AG04450 (cell line): ENCODE measurements at regions not wholly inside any gene's neighbourhood (a gene's known extent, or its start where the extent isn't known, plus 50 kb on each side); places are given as distances from the start of the nearest gene placed in this dataset.
"Not testable (repeated sequence)": the region's sequence is repeated elsewhere in the genome, so short reads cannot be mapped to it uniquely, and the experiment has no call there.

ENCODE experiments used
- CTCF ChIA-PET: fragments of 300-600, 350-600 bp; formaldehyde crosslinking; extraction: SDS; loops from one replicate; lab custom pipeline; 2022; ENCODE audit warnings: antibody characterized with exemption, inconsistent platforms; lab: Charles Lee
- POLR2A ChIA-PET: fragments of 350-600 bp; formaldehyde crosslinking; extraction: SDS; loops from one replicate; lab custom pipeline; 2021; ENCODE audit warnings: antibody characterized with exemption, inconsistent platforms; lab: Yijun Ruan, JAX
- DNase-seq: peaks from one replicate; pipeline ENCODE4 v3.0.0-alpha.2; 2011; ENCODE audit warnings: low read depth, low spot score
- H3K27ac ChIP-seq: one replicate; pipeline ENCODE4 v1.5.1; 2012; ENCODE audit warnings: low read depth, low read length, control low read depth
- H3K27me3 ChIP-seq: one replicate; pipeline ENCODE4 v1.6.0; 2012; ENCODE audit warnings: low read length; ENCODE audit not compliant: control insufficient read depth, insufficient read depth
- H3K4me3 ChIP-seq: 2 replicates; pipeline ENCODE4 v1.5.1; 2011; ENCODE audit warnings: mild to moderate bottlenecking, low read depth, low read length, control low read depth
- H3K9me3 ChIP-seq: 2 replicates; pipeline ENCODE4 v1.5.1; 2012; ENCODE audit warnings: low read length; ENCODE audit not compliant: control insufficient read depth, insufficient read depth
- CTCF ChIP-seq: IDR thresholded peaks from 2 replicates; pipeline ENCODE4 v1.5.1; 2011; ENCODE audit warnings: low read depth, low read length, control low read depth, inconsistent platforms

GRCh38 chr7:50908628-50909290 lies 126.1 kb upstream of the GRB10 start:
- DNase-seq = no peak
- CTCF ChIA-PET = no interaction called here
- no peaks in the 10 kb centered on the region for H3K9me3 ChIP-seq
- TF ChIP-seq CTCF = no peak
- H3K27me3 ChIP-seq = no peaks in the 10 kb centered on the region
- no peak overlapping the region for H3K4me3 ChIP-seq
- H3K27ac ChIP-seq = no peak overlapping the region
- POLR2A ChIA-PET = no interaction called here

- CTCF ChIA-PET, H3K27me3 ChIP-seq, H3K4me3 ChIP-seq, H3K9me3 ChIP-seq, DNase-seq, POLR2A ChIA-PET, H3K27ac ChIP-seq: not testable (repeated sequence)
These were observed 116.1 kb upstream of the GRB10 start for GRCh38 chr7:50898604-50899477.

- H3K27me3 ChIP-seq, H3K9me3 ChIP-seq, DNase-seq, POLR2A ChIA-PET, CTCF ChIA-PET, H3K4me3 ChIP-seq, H3K27ac ChIP-seq: not testable (repeated sequence)
These were observed 104.4 kb upstream of the GRB10 start for GRCh38 chr7:50887061-50887460.

- ChIA-PET POLR2A (no interaction called here), CTCF (interaction anchor here (0.6 to 1.1 kb wide), 2 partner anchors 189 to 289 kb away, joined by 3 read pairs; no protein-coding TSS in a partner anchor)
- H3K9me3 ChIP-seq = no peaks in the 10 kb centered on the region; the same call in 1 of the 2 replicates
These were observed 89.7 kb upstream of the GRB10 start for GRCh38 chr7:50872437-50872836.

GRCh38 chr7:50869108-50869725 lies 86.5 kb upstream of the GRB10 start:
- no peak overlapping the region for H3K4me3 ChIP-seq
- POLR2A ChIA-PET = no interaction called here
- H3K27me3 ChIP-seq = peaks cover 5% of the 10 kb centered on the region
- CTCF ChIA-PET = no interaction called here
- no peaks in the 10 kb centered on the region; the same call in 1 of the 2 replicates for H3K9me3 ChIP-seq
- H3K27ac ChIP-seq = no peak overlapping the region
- TF ChIP-seq CTCF = no peak
- peak; percentile 21 for DNase-seq

More at GRCh38 chr7:50872437-50872836, 89.7 kb upstream of the GRB10 start:
- Histone ChIP-seq H3K4me3 (no peak overlapping the region), H3K27me3 (peaks cover 5% of the 10 kb centered on the region), H3K27ac (no peak overlapping the region)
- no peak for DNase-seq
- no peak for TF ChIP-seq CTCF
